Neural crest cell (in vitro differentiated cells): ENCODE measurements at regions not wholly inside any gene's neighbourhood (a gene's known extent, or its start where the extent isn't known, plus 50 kb on each side); places are given as distances from the start of the nearest gene placed in this dataset.

ENCODE experiments used
- DNase-seq: peaks from one replicate; pipeline ENCODE4 v3.0.0; 2021; ENCODE audit warnings: low read depth, mixed read lengths, low spot score
- H3K27ac Mint-ChIP-seq: one replicate; pipeline ENCODE4 v1.8.0; 2021; ENCODE audit warnings: mild to moderate bottlenecking, mixed read lengths; ENCODE audit not compliant: unreplicated experiment
- H3K27me3 Mint-ChIP-seq: 2 replicates; pipeline ENCODE4 v1.8.0; 2021; ENCODE audit warnings: low read depth, mild to moderate bottlenecking, mixed read lengths
- H3K36me3 Mint-ChIP-seq: 2 replicates; pipeline ENCODE4 v1.8.0; 2021; ENCODE audit warnings: low read depth, mild to moderate bottlenecking, mixed read lengths
- H3K4me1 Mint-ChIP-seq: 2 replicates; pipeline ENCODE4 v1.8.0; 2021; ENCODE audit warnings: mixed read lengths
- H3K4me3 Mint-ChIP-seq: one replicate; pipeline ENCODE4 v1.8.0; 2021; ENCODE audit warnings: mild to moderate bottlenecking, mixed read lengths
- H3K9me3 Mint-ChIP-seq: 2 replicates; pipeline ENCODE4 v1.8.0; 2021; ENCODE audit warnings: mixed read lengths
- TF ChIP-seq, protein P1 (sequence below): fragments of 200-600 bp; sonication (generic); conservative IDR thresholded peaks from 2 replicates; pipeline ENCODE4 v1.5.0; 2021; ENCODE audit warnings: antibody characterized with exemption, mild to moderate bottlenecking

DNA sequence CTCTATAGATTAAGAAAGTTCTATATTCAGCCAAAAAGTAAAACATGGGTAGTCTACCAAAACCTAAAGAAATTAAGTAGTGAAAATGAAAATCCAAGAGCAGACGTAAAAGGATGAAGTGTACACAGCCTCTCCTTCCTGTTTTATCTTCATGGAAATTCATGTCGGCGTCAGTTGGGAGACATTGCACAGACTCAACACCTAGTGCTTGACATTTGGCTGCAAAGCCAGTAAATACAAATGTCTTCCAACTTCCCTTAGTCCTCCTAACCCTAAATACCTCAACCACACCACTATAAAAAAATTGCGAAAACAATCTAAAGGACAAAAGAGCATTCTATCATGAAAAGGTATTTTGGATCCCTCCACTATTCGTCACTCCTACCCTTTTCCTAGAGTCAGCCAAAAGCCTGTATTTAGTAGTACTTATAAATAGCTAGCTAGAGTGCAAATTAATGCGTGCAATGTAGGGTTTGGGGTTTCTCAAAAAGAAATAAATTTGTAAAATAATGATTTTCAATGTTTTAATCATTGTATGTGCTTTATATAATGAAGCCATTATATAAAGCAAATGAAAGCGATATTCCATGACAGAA is 56.4 kb upstream of the TRPC4 start:
- Mint-ChIP-seq H3K27ac (no peak overlapping the region), H3K9me3 (no peaks in the 10 kb centered on the region), H3K4me3 (no peak overlapping the region), H3K27me3 (no peaks in the 10 kb centered on the region), H3K36me3 (no peaks in the 10 kb centered on the region), H3K4me1 (no peaks in the 10 kb centered on the region)
- DNase-seq = no peak
- TF ChIP-seq, protein P1, sequence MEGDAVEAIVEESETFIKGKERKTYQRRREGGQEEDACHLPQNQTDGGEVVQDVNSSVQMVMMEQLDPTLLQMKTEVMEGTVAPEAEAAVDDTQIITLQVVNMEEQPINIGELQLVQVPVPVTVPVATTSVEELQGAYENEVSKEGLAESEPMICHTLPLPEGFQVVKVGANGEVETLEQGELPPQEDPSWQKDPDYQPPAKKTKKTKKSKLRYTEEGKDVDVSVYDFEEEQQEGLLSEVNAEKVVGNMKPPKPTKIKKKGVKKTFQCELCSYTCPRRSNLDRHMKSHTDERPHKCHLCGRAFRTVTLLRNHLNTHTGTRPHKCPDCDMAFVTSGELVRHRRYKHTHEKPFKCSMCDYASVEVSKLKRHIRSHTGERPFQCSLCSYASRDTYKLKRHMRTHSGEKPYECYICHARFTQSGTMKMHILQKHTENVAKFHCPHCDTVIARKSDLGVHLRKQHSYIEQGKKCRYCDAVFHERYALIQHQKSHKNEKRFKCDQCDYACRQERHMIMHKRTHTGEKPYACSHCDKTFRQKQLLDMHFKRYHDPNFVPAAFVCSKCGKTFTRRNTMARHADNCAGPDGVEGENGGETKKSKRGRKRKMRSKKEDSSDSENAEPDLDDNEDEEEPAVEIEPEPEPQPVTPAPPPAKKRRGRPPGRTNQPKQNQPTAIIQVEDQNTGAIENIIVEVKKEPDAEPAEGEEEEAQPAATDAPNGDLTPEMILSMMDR = no peak

DNA sequence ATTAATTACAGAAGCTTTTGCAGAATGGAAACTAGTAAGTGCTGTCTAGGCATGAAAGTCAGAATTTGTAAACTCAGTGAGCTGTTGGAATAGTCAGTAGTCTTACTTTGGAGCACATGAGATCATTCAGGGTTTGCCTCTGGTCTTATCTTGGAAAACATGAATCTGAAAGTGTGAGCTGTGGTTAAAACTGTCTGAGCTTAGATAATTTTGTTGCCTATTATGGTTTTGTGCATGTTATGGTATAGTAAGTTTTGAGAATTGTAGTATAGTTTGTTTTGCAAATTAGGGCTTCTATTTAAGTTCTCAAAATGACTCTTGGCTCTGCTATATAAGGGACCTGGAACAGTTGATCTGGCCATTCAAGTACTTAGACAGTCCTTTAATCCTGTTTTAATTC is 53.7 kb upstream of the TRPC4 start:
- Mint-ChIP-seq H3K27ac (no peak overlapping the region), H3K27me3 (no peaks in the 10 kb centered on the region), H3K9me3 (no peaks in the 10 kb centered on the region), H3K4me1 (peaks cover 8% of the 10 kb centered on the region), H3K4me3 (no peak overlapping the region), H3K36me3 (no peaks in the 10 kb centered on the region)
- DNase-seq = no peak
- TF ChIP-seq, protein P1 = no peak

DNA sequence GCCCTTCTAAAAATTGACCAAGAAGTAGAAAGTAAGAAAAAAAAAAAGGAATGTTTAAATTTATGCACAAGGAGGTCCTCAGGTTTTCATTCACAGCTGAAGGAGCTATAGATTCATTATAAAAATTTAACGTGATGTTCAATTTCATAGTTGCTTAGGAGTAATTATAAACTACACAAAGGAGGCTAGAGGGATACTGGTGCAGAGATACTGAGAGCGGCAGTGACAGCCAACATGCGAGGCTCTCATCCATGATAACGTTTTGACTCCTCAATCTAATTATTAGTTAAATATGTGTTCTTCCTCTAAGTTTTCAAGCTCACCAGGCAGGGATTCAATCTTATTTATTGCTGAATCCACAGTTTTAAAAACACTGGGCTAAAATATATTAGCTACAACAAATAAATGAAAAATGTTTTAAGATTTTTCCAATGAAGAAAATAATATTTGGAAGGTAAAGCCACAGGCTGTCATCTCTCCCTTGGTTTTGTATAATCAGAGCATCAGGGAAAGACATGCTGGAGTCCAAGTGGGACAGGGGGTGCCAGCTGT is 49.8 kb upstream of the TRPC4 start:
- H3K4me3 Mint-ChIP-seq = no peak overlapping the region
- H3K27ac Mint-ChIP-seq = no peak overlapping the region
- no peak for DNase-seq
- H3K27me3 Mint-ChIP-seq = no peaks in the 10 kb centered on the region
- H3K9me3 Mint-ChIP-seq = peaks cover 8% of the 10 kb centered on the region
- H3K36me3 Mint-ChIP-seq = no peaks in the 10 kb centered on the region
- peaks cover 15% of the 10 kb centered on the region for H3K4me1 Mint-ChIP-seq
- TF ChIP-seq, protein P1 = no peak
